HepG2 (cell line): ENCODE measurements at regions not wholly inside any gene's neighbourhood (a gene's known extent, or its start where the extent isn't known, plus 50 kb on each side); places are given as distances from the start of the nearest gene placed in this dataset.

Experiments
- ATAC-seq: fragments of 200-7000 bp; cut with Tn5 transposase; 3 replicates; pipeline ENCODE4 v1.9.1; 2020; ENCODE audit warnings: mild to moderate bottlenecking, moderate library complexity
- BruUV-seq: library from RNA; stranded (reverse); fragments of 400-500 nt; replicated peaks from 2 replicates; lab custom pipeline; 2021; lab: Mats Ljungman, UMichigan
- CTCF ChIA-PET: fragments of 300-600 bp; formaldehyde crosslinking; extraction: SDS; loops from one replicate; lab custom pipeline; 2021; ENCODE audit warnings: low total read pairs, inconsistent platforms, low intra/inter-chr PET ratio; lab: Yijun Ruan, JAX
- POLR2A ChIA-PET: fragments of 350-600 bp; sonication (Branson Sonifier 250); formaldehyde crosslinking; loops from one replicate; lab custom pipeline; 2020; ENCODE audit warnings: antibody characterized with exemption, inconsistent platforms; lab: Yijun Ruan, JAX
- DNase-seq: peaks from one replicate; pipeline ENCODE4 v3.0.0-alpha.2; 2015; ENCODE audit warnings: low spot score
- FAIRE-seq: peaks from 3 replicates; lab custom pipeline; 2011; peaks lifted over from hg19 to GRCh38; lab: Jason Lieb, UNC
- H2AFZ ChIP-seq: one replicate; pipeline ENCODE4 v1.6.1; 2011; ENCODE audit warnings: low read length, inconsistent platforms
- H3K27ac ChIP-seq: fragments of 300-600 bp; 3 replicates; pipeline ENCODE4 v1.8.0; 2011; ENCODE audit warnings: mixed run types, mild to moderate bottlenecking, mixed read lengths, low read length, inconsistent platforms; ENCODE audit not compliant: insufficient read depth; ENCODE audit errors: extremely low read length
- H3K27me3 ChIP-seq, 2 experiments: fragments of 200-600 bp in 1 of 2; 2 replicates in 1 of 2; 3 replicates in 1 of 2; pipeline versions ENCODE4 v1.6.0 to v1.8.0; 2011; ENCODE audit warnings: low read length in 2 of 2, mild to moderate bottlenecking in 2 of 2, moderate library complexity in 2 of 2, inconsistent platforms in 1 of 2; ENCODE audit not compliant: insufficient read depth in 2 of 2, control insufficient read depth in 1 of 2
- H3K36me3 ChIP-seq, 2 experiments: fragments of 200-600 bp in 1 of 2; replicated peaks in 1 of 2; 2 replicates in 1 of 2; 3 replicates in 1 of 2; pipeline versions ENCODE4 v1.5.1 to v1.8.0; 2011; ENCODE audit warnings: low read length in 2 of 2, inconsistent platforms in 1 of 2; ENCODE audit not compliant: insufficient read depth in 2 of 2, control insufficient read depth in 1 of 2
- H3K4me1 ChIP-seq: 2 replicates; pipeline ENCODE4 v1.5.1; 2012; ENCODE audit warnings: low read length, inconsistent platforms; ENCODE audit not compliant: insufficient read depth
- H3K4me2 ChIP-seq: 2 replicates; pipeline ENCODE4 v1.6.0; 2011; ENCODE audit warnings: low read depth, low read length, inconsistent platforms
- H3K4me3 ChIP-seq, 3 experiments: fragments of 200-600 bp in 1 of 3; sonication (generic), shearing (Covaris generic) in 1 of 3; replicated peaks in 1 of 3; 2 replicates each; pipeline ENCODE4 v1.5.1; 2011 to 2016; ENCODE audit warnings: low read length in 3 of 3, inconsistent platforms in 2 of 3, low read depth in 2 of 3, mild to moderate bottlenecking in 2 of 3, control low read depth in 1 of 3, mixed read lengths in 1 of 3; ENCODE audit not compliant: insufficient read depth in 1 of 3
- H3K79me2 ChIP-seq: one replicate; pipeline ENCODE4 v1.6.1; 2011; ENCODE audit warnings: low read length, inconsistent platforms; ENCODE audit not compliant: insufficient read depth
- H3K9ac ChIP-seq: 2 replicates; pipeline ENCODE4 v1.6.0; 2011; ENCODE audit warnings: mild to moderate bottlenecking, low read depth, low read length, inconsistent platforms; ENCODE audit not compliant: insufficient read depth
- H3K9me3 ChIP-seq: 2 replicates; pipeline ENCODE4 v1.5.1; 2012; ENCODE audit warnings: mild to moderate bottlenecking, low read length
- H4K20me1 ChIP-seq: 2 replicates; pipeline ENCODE4 v1.6.0; 2011; ENCODE audit warnings: inconsistent platforms, mild to moderate bottlenecking, low read length, moderate library complexity; ENCODE audit not compliant: insufficient read depth
- ATF7 ChIP-seq, 2 experiments: fragments of 450-650 bp in 1 of 2; sonication (generic) in 1 of 2; formaldehyde crosslinking in 1 of 2; IDR thresholded peaks; 2 replicates each; pipeline versions ENCODE4 v1.4.0 to v1.6.1; 2016 to 2020; ENCODE audit warnings: antibody characterized with exemption in 1 of 2, mild to moderate bottlenecking in 1 of 2, missing genetic modification reagents in 1 of 2
- CEBPB ChIP-seq: IDR thresholded peaks from 2 replicates; pipeline ENCODE4 v1.6.1; 2011; ENCODE audit warnings: low read depth, low read length, improper control_type of control experiment, borderline replicate concordance
- JUNB ChIP-seq: sonication (generic); formaldehyde crosslinking; IDR thresholded peaks from 2 replicates; pipeline ENCODE4 v1.8.0; 2022; ENCODE audit warnings: missing genetic modification reagents, mild to moderate bottlenecking, borderline replicate concordance
- KAT8 ChIP-seq: IDR thresholded peaks from 2 replicates; pipeline ENCODE4 v1.6.1; 2016; ENCODE audit warnings: missing genetic modification reagents, missing compliant biosample characterization
- NCOA5 ChIP-seq: sonication (generic); formaldehyde crosslinking; IDR thresholded peaks from 2 replicates; pipeline ENCODE4 v1.4.0; 2020; ENCODE audit warnings: missing genetic modification reagents
- SMARCC2 ChIP-seq: fragments of 450-650 bp; IDR thresholded peaks from 2 replicates; pipeline ENCODE4 v1.6.1; 2017; ENCODE audit warnings: antibody characterized with exemption, mild to moderate bottlenecking
- ZNF20 ChIP-seq: sonication (generic); formaldehyde crosslinking; IDR thresholded peaks from 2 replicates; pipeline ENCODE4 v1.4.0; 2020; ENCODE audit warnings: mild to moderate bottlenecking, moderate library complexity, missing genetic modification reagents
- ZNF367 ChIP-seq: sonication (generic); formaldehyde crosslinking; IDR thresholded peaks from 2 replicates; pipeline ENCODE4 v1.4.0; 2020; ENCODE audit warnings: missing genetic modification reagents, borderline replicate concordance
- WGBS: methylation state at CpG from one replicate; pipeline ENCODE4 v1.1.6; 2017; ENCODE audit warnings: low lambda C conversion rate; 5-methylcytosine and 5-hydroxymethylcytosine counted together
- in situ Hi-C: cut with HindIII; loops from 2 replicates; pipeline ENCODE4 v1.10.0; 2017; ENCODE audit warnings: low pct_unique_long_range_greater_than_20kb; ENCODE audit not compliant: extremely low pct_ligation_motif_present
- intact Hi-C: fragments of 100-400 bp; cut with micrococcal nuclease; formaldehyde crosslinking; loops from one replicate; pipeline ENCODE4 v1.10.0; 2022; ENCODE audit not compliant: unreplicated experiment
- TF ChIP-seq, protein P1 (sequence below): sonication (generic); formaldehyde crosslinking; IDR thresholded peaks from 2 replicates; pipeline ENCODE4 v1.4.0; 2020; ENCODE audit warnings: mild to moderate bottlenecking, missing genetic modification reagents, borderline replicate concordance
- TF ChIP-seq, protein P2 (sequence below): sonication (generic); formaldehyde crosslinking; IDR thresholded peaks from 2 replicates; pipeline ENCODE4 v1.5.0; 2020; ENCODE audit warnings: missing genetic modification reagents
- TF ChIP-seq, protein P3 (sequence below): sonication (generic); formaldehyde crosslinking; IDR thresholded peaks from 2 replicates; pipeline ENCODE4 v1.4.0; 2020; ENCODE audit warnings: low read depth, missing genetic modification reagents
- TF ChIP-seq, protein P4 (sequence below): sonication (generic); formaldehyde crosslinking; IDR thresholded peaks from 2 replicates; pipeline ENCODE4 v1.4.0; 2020; ENCODE audit warnings: missing genetic modification reagents

DNA sequence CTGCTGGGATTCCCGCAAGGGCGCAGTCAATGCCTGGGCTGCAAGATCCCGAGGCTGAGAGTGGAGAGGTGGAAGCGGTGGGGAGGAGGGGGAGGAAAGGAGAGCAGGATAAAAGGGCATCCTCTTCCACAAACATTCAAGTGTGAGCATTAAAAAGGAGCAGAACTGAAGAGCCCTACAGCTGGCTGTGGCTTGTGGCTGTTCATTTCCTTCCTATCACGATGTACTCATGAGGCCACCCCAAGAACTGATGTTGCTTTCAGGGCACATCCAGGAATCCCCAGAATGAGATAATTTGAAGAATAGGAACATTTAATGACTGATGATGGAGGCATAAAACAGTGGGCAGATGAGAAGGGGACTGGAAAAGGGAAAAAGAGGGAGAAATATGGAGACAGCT, 230.8 kb upstream of the SMIM21 start (continued):
- TF ChIP-seq, protein P1, sequence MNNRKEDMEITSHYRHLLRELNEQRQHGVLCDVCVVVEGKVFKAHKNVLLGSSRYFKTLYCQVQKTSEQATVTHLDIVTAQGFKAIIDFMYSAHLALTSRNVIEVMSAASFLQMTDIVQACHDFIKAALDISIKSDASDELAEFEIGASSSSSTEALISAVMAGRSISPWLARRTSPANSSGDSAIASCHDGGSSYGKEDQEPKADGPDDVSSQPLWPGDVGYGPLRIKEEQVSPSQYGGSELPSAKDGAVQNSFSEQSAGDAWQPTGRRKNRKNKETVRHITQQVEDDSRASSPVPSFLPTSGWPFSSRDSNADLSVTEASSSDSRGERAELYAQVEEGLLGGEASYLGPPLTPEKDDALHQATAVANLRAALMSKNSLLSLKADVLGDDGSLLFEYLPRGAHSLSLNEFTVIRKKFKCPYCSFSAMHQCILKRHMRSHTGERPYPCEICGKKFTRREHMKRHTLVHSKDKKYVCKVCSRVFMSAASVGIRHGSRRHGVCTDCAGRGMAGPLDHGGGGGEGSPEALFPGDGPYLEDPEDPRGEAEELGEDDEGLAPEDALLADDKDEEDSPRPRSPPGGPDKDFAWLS (CRISPR knock-in tag) = no peak
- TF ChIP-seq SMARCC2 = no peak

DNA sequence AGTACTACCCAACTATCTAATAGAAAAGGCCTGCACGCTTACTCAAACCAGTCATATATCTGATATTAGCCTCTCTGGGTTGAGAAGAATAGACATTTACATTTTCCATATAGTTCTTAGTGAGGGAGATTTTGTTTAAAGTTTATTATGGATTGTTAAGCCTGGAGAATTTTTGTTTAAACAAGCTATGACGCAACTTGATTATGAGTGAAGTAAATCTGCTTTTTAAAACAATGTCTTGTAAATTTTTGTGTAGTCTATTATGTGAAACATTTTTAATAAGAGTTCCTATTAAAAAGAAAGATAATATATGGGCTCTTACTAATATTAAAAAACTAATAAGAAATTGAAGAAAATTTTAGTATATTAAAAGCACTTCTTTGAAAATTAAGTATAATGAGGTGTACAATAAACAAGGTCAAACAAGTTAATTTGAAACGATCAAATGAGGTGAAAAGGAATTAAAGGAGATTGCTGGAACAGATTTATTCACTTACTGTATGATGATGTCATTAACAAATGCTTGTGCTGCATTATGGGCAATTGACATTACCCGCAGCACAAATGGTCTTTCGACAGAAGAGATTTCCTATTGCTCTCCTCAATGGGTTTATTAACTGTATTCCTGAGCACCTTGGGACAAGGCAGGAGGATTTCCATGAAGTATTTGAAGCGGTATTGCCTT, 229.2 kb upstream of the SMIM21 start:
- H4K20me1 ChIP-seq = no peaks in the 10 kb centered on the region
- H3K4me1 ChIP-seq = no peaks in the 10 kb centered on the region
- H3K27me3 ChIP-seq = peaks cover 0 to 4% of the 10 kb centered on the region in 2 experiments; a peak in 1 of 5 replicates
- H3K9ac ChIP-seq = no peak overlapping the region
- TF ChIP-seq KAT8 (CRISPR knock-in tag) (no peak), CEBPB (peak; percentile 24; the same call in 1 of the 2 replicates), NCOA5 (CRISPR knock-in tag) (no peak), ZNF20 (CRISPR knock-in tag) (no peak), ATF7 (IDR thresholded peaks at IDR 0.05) (peak; percentile 76), ATF7 (CRISPR knock-in tag; IDR thresholded peaks at IDR 0.05) (no peak), JUNB (CRISPR knock-in tag) (no peak), ZNF367 (CRISPR knock-in tag) (no peak)
- TF ChIP-seq, protein P2, sequence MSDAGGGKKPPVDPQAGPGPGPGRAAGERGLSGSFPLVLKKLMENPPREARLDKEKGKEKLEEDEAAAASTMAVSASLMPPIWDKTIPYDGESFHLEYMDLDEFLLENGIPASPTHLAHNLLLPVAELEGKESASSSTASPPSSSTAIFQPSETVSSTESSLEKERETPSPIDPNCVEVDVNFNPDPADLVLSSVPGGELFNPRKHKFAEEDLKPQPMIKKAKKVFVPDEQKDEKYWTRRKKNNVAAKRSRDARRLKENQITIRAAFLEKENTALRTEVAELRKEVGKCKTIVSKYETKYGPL = no peak
- TF ChIP-seq, protein P3, sequence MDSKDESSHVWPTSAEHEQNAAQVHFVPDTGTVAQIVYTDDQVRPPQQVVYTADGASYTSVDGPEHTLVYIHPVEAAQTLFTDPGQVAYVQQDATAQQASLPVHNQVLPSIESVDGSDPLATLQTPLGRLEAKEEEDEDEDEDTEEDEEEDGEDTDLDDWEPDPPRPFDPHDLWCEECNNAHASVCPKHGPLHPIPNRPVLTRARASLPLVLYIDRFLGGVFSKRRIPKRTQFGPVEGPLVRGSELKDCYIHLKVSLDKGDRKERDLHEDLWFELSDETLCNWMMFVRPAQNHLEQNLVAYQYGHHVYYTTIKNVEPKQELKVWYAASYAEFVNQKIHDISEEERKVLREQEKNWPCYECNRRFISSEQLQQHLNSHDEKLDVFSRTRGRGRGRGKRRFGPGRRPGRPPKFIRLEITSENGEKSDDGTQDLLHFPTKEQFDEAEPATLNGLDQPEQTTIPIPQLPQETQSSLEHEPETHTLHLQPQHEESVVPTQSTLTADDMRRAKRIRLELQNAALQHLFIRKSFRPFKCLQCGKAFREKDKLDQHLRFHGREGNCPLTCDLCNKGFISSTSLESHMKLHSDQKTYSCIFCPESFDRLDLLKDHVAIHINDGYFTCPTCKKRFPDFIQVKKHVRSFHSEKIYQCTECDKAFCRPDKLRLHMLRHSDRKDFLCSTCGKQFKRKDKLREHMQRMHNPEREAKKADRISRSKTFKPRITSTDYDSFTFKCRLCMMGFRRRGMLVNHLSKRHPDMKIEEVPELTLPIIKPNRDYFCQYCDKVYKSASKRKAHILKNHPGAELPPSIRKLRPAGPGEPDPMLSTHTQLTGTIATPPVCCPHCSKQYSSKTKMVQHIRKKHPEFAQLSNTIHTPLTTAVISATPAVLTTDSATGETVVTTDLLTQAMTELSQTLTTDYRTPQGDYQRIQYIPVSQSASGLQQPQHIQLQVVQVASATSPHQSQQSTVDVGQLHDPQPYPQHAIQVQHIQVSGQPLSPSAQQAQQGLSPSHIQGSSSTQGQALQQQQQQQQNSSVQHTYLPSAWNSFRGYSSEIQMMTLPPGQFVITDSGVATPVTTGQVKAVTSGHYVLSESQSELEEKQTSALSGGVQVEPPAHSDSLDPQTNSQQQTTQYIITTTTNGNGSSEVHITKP (CRISPR knock-in tag) = no peak
- TF ChIP-seq, protein P4, sequence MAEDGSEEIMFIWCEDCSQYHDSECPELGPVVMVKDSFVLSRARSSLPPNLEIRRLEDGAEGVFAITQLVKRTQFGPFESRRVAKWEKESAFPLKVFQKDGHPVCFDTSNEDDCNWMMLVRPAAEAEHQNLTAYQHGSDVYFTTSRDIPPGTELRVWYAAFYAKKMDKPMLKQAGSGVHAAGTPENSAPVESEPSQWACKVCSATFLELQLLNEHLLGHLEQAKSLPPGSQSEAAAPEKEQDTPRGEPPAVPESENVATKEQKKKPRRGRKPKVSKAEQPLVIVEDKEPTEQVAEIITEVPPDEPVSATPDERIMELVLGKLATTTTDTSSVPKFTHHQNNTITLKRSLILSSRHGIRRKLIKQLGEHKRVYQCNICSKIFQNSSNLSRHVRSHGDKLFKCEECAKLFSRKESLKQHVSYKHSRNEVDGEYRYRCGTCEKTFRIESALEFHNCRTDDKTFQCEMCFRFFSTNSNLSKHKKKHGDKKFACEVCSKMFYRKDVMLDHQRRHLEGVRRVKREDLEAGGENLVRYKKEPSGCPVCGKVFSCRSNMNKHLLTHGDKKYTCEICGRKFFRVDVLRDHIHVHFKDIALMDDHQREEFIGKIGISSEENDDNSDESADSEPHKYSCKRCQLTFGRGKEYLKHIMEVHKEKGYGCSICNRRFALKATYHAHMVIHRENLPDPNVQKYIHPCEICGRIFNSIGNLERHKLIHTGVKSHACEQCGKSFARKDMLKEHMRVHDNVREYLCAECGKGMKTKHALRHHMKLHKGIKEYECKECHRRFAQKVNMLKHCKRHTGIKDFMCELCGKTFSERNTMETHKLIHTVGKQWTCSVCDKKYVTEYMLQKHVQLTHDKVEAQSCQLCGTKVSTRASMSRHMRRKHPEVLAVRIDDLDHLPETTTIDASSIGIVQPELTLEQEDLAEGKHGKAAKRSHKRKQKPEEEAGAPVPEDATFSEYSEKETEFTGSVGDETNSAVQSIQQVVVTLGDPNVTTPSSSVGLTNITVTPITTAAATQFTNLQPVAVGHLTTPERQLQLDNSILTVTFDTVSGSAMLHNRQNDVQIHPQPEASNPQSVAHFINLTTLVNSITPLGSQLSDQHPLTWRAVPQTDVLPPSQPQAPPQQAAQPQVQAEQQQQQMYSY = no peak
- H3K27ac ChIP-seq = no peak overlapping the region
- no peaks in the 10 kb centered on the region for H3K9me3 ChIP-seq
- intact Hi-C loops = no loop called here
- no peak for FAIRE-seq
- no peaks in the 10 kb centered on the region for H3K36me3 ChIP-seq
- POLR2A ChIA-PET = no interaction called here
- no TSS peak for BruUV-seq
- H3K4me3 ChIP-seq = no peak overlapping the region
- no peak for DNase-seq
- no peaks in the 10 kb centered on the region for H3K79me2 ChIP-seq
- CTCF ChIA-PET = no interaction called here
- in situ Hi-C loops = no loop called here
- no peak overlapping the region for H2AFZ ChIP-seq
- H3K4me2 ChIP-seq = no peak overlapping the region
- ATAC-seq = no peak
- WGBS = 20% methylated on average over 6 of the region's 6 CpGs
